Heart right ventricle (tissue), 16 donors: ENCODE measurements at regions not wholly inside any gene's neighbourhood (a gene's known extent, or its start where the extent isn't known, plus 50 kb on each side); places are given as distances from the start of the nearest gene placed in this dataset.

ENCODE experiments used
- ATAC-seq, 8 donors: fragments of 200-7000 bp; cut with Tn5 transposase; one replicate each; pipeline ENCODE4 v1.9.1; 2020; ENCODE audit warnings: mild to moderate bottlenecking in 8 of 8, moderate library complexity in 8 of 8, moderate number of reproducible peaks in 1 of 8
- DNase-seq, 2 donors: peaks; one replicate each; pipeline ENCODE4 v3.0.0-alpha.2; 2020
- H3K27ac ChIP-seq, 10 donors: fragments of 200-600 bp; sonication (generic) in 2 of 10; one replicate each; pipeline versions ENCODE4 v1.5.0 to v1.8.0; 2020 to 2022; ENCODE audit warnings: mild to moderate bottlenecking in 3 of 10
- H3K27me3 ChIP-seq, 7 donors: fragments of 200-600 bp; one replicate each; pipeline ENCODE4 v1.8.0; 2021 to 2022; ENCODE audit warnings: mild to moderate bottlenecking in 2 of 7
- H3K36me3 ChIP-seq, 9 donors: fragments of 200-600 bp; sonication (generic) in 1 of 9; one replicate each; pipeline versions ENCODE4 v1.5.0 to v1.8.0; 2020 to 2022; ENCODE audit warnings: mild to moderate bottlenecking in 2 of 9
- H3K4me1 ChIP-seq, 9 donors: fragments of 200-600 bp; sonication (generic) in 1 of 9; one replicate each; pipeline versions ENCODE4 v1.5.0 to v1.8.0; 2020 to 2022; ENCODE audit warnings: mild to moderate bottlenecking in 4 of 9
- H3K4me3 ChIP-seq, 10 donors: fragments of 200-600 bp; sonication (generic) in 2 of 10; one replicate each; pipeline versions ENCODE4 v1.5.0 to v1.8.0; 2020 to 2022; ENCODE audit warnings: mild to moderate bottlenecking in 7 of 10, moderate library complexity in 2 of 10
- H3K9me3 ChIP-seq, 11 donors: fragments of 200-600 bp in 10 of 11; sonication (generic) in 2 of 11; one replicate each; pipeline versions ENCODE4 v1.5.0 to v1.8.0; 2013 to 2022; ENCODE audit warnings: mild to moderate bottlenecking in 2 of 11, control low read depth in 1 of 11, moderate library complexity in 1 of 11
- WGBS, 2 donors: extraction: QIAGEN DNeasy Blood & Tissue Kit; methylation state at CpG; one replicate each; pipeline ENCODE4 v1.1.7; 2013; ENCODE audit warnings: inconsistent platforms in 1 of 2; 5-methylcytosine and 5-hydroxymethylcytosine counted together
- intact Hi-C, 10 donors: fragments of 100-400 bp; cut with DNase I; formaldehyde crosslinking; loops; one replicate each; pipeline versions ENCODE4 v1.11.1 to v1.14.2; 2022
- TF ChIP-seq, protein P1 (sequence below), 9 donors: fragments of 200-600 bp; sonication (generic) in 2 of 9; IDR thresholded peaks; one replicate each; pipeline versions ENCODE4 v1.5.0 to v1.8.0; 2021 to 2022; ENCODE audit warnings: antibody characterized with exemption in 9 of 9, mild to moderate bottlenecking in 5 of 9, moderate library complexity in 1 of 9
- donor health status: Arrhythmogenic right ventricular cardiomyopathy.
- donor health status: ischemic (EF 13 %, LVEDD 7.1; RV severe dilation, severe dysfunction).
- donor health status: healthy with polysubstance abuse.
- donor health status: DM: no; HTN: yes; CAD: no.
- donor health status: DM: no; HTN: no; CAD: no.
- donor health status: ischemic (EF 25% LVEDD 6.9; RV normal size, moderate dysfunction).
- donor health status: ischemic (EF 25% LVEDD 5.7; RV mildly dilated, moderate dysfunction).
- donor health status: healthy.
- donor health status: DM: yes; HTN: yes; CAD: no.
- donor health status: Ischemic cardiomyopathy.
- donor health status: ischemic (EF 35%, LVEDD 5.7; RV mildly dilated, moderate dysfunction).
- donor health status: nonischemic (EF 11% LVEDD 7.7; RV severe dilation, severe dysfunction).
- donor health status: DM: yes; HTN: yes; CAD: no.
- donor health status: PGD.
- donor health status: ischemic (EF 29% LVEDD 5.4; RV normal size, mild dysfunction).
- donor health status: nonischemic (EF 23%, LVEDD 6.1; RV moderate dilation, normal function).

DNA sequence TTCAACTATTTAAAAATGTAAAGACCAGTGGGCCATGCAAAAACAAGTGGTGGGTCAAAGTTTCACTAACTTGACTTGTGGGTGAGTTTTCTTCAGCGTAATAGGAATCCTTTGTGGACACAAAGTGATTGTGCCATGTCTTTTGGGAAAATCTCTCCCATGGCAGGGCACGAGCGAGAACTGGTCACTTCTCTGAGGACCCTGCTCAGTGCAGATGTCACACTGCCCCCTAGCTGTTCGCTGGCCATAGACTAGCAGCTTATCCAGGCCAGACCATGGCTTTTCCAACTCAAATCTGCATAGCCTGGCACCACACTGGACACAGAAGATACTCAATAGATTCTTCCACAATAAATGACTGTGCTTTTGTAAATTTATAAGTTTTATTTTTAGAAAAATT, 306.0 kb upstream of the CCL2 start:
- intact Hi-C loops, result no loop called here
- H3K27me3 ChIP-seq, result no peaks in the 10 kb centered on the region
- no peak overlapping the region for H3K4me3 ChIP-seq
- no peaks in the 10 kb centered on the region for H3K9me3 ChIP-seq
- no peaks in the 10 kb centered on the region for H3K36me3 ChIP-seq
- TF ChIP-seq, protein P1, sequence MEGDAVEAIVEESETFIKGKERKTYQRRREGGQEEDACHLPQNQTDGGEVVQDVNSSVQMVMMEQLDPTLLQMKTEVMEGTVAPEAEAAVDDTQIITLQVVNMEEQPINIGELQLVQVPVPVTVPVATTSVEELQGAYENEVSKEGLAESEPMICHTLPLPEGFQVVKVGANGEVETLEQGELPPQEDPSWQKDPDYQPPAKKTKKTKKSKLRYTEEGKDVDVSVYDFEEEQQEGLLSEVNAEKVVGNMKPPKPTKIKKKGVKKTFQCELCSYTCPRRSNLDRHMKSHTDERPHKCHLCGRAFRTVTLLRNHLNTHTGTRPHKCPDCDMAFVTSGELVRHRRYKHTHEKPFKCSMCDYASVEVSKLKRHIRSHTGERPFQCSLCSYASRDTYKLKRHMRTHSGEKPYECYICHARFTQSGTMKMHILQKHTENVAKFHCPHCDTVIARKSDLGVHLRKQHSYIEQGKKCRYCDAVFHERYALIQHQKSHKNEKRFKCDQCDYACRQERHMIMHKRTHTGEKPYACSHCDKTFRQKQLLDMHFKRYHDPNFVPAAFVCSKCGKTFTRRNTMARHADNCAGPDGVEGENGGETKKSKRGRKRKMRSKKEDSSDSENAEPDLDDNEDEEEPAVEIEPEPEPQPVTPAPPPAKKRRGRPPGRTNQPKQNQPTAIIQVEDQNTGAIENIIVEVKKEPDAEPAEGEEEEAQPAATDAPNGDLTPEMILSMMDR (IDR thresholded peaks at IDR 0.05), result peak in 4 of 9 donors; percentile 8 to 34 (median 20)
- ATAC-seq (no peak), DNase-seq (no peak)
- H3K27ac ChIP-seq, result no peak overlapping the region
- H3K4me1 ChIP-seq, result peaks cover 0 to 4% (median 0%) of the 10 kb centered on the region in 9 donors
- WGBS, 2 donors, result 56 to 66% methylated on average over 4 of the region's 4 CpGs

DNA sequence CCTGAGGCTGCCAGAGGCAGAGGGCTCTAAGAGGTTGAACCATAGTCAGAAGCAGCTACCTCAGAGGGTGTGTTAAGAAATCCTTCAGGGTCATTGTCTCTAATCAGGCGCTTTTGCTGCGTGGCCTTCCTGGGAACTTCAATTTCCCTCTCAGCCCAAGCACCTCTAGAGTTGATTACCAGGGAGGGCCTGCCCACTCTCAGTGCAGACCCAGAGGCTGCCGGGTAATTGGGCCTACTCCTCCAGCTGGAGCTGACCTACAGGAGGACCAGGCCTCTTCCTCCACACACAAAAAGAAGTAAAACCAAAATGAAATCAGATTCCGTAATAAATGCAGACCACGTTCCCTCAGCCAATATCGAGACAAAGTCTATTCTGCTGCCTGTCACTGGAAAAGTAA, 305.0 kb upstream of the CCL2 start:
- TF ChIP-seq, protein P1 (IDR thresholded peaks at IDR 0.05), result no peak
- DNase-seq, result no peak
- no peak for ATAC-seq
- no peak overlapping the region for H3K27ac ChIP-seq
- H3K4me3 ChIP-seq, result no peak overlapping the region
- H3K36me3 ChIP-seq, result no peaks in the 10 kb centered on the region
- peaks cover 0 to 5% (median 0%) of the 10 kb centered on the region in 7 donors for H3K27me3 ChIP-seq
- WGBS, 2 donors, result 89 to 91% methylated on average over 6 of the region's 6 CpGs
- no peaks in the 10 kb centered on the region for H3K4me1 ChIP-seq
- intact Hi-C loops, result no loop called here
- H3K9me3 ChIP-seq, result no peaks in the 10 kb centered on the region

DNA sequence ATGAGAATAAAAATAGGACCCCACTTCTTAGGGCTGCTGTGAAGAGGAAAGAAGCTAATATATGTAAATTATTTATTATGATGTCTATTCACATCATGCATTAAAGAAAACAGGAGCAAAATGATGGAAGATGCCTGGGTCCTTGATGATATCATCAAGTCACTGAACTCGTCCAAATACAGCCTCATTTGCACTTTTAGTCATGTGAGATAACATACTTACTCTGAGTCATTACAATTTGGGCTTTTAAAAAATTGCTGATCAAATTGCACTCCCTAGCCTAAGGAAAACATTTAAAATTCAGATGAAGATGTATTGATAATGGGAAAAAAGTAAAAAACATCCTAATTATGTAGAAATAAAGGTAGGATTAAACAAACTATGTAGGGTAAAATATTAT, 302.7 kb upstream of the CCL2 start:
- intact Hi-C loops, result no loop called here
- no peak for DNase-seq
- H3K9me3 ChIP-seq, result no peaks in the 10 kb centered on the region
- H3K27ac ChIP-seq, result no peak overlapping the region
- no peak overlapping the region for H3K4me3 ChIP-seq
- TF ChIP-seq, protein P1 (IDR thresholded peaks at IDR 0.05), result no peak
- no peak for ATAC-seq
- WGBS, 2 donors, result 44 to 56% methylated on average over 1 of the region's 1 CpG
- no peaks in the 10 kb centered on the region for H3K36me3 ChIP-seq
- peaks cover 0 to 8% (median 3%) of the 10 kb centered on the region in 7 donors for H3K27me3 ChIP-seq
- H3K4me1 ChIP-seq, result no peaks in the 10 kb centered on the region

DNA sequence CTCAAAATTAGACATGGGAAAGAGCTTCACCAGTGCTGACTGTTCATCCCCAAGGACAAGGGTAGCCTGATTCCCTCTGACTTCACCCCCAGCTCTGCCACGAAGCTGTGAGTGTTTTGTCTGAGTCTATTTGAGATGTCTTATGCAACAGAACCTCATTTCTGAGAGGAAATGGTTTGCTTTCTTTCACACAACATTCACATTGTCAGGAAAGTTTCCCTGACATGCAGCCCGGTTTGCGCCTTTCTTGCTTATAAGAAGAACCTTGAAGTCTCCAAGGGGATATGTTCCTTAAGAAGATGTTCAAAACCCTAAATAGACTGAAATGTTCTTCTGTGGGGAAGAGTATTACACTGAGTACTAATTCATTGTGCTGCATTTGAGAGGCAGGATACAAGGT, 300.5 kb upstream of the CCL2 start:
- peaks cover 0 to 9% (median 5%) of the 10 kb centered on the region in 7 donors for H3K27me3 ChIP-seq
- H3K36me3 ChIP-seq, result no peaks in the 10 kb centered on the region
- no peak overlapping the region for H3K27ac ChIP-seq
- H3K9me3 ChIP-seq, result peaks cover 0 to 11% (median 0%) of the 10 kb centered on the region in 11 donors
- H3K4me3 ChIP-seq, result no peak overlapping the region
- H3K4me1 ChIP-seq, result no peaks in the 10 kb centered on the region
- ATAC-seq (no peak), DNase-seq (no peak)
- intact Hi-C loops, result no loop called here
- TF ChIP-seq, protein P1 (IDR thresholded peaks at IDR 0.05), result no peak
- 77 to 79% methylated on average over 3 of the region's 3 CpGs for WGBS, 2 donors
